ENCODE measurements at regions not wholly inside any gene's neighbourhood (a gene's known extent, or its start where the extent isn't known, plus 50 kb on each side); places are given as distances from the start of the nearest gene placed in this dataset.

DNA sequence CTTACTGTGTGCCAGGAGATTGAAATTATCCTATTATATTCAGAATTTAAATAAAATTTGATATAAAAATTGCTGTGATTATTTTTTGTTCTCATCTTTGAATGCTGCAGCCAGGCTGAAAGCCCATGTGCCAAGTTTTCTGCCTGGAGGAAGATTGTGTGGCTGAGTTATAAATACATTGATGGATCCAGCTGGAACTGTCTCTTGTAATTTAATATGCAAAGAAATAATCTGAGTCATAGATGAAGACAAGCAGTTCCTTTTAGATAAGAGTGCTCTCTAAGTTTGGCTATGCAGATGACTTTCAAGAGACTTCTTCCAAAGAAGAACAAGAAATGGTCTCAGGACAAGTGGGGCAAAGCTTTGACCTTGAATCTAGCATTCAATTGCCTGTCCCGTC is 871.0 kb downstream of the CDH11 start:
- WGBS (ENCODE audit: extremely low coverage, insufficient read length, low lambda C conversion rate), result no CpG with 5 or more reads among the region's 1 CpG
- Histone ChIP-seq H3K23me2 (ENCODE audit: insufficient read length, low read depth, low read length, poor library complexity, severe bottlenecking) (no peaks in the 10 kb centered on the region), H4K8ac (replicated peaks; ENCODE audit: insufficient read length, low read depth, low read length) (no peak overlapping the region), H2BK12ac (ENCODE audit: insufficient read length, low read depth, low read length) (no peak overlapping the region), H3K9me3 (ENCODE audit: control insufficient read depth, low read depth, low read length) (no peaks in the 10 kb centered on the region), H4K91ac (ENCODE audit: insufficient read length, low read depth, low read length) (no peak overlapping the region), H3K27me3 (ENCODE audit: insufficient read depth, low read length) (no peaks in the 10 kb centered on the region), H3K27ac (ENCODE audit: insufficient read length, low read depth, low read length) (no peak overlapping the region), H3K23ac (ENCODE audit: insufficient read length, low read depth, low read length) (no peak overlapping the region), H3K4me1 (ENCODE audit: insufficient read depth, low read length) (no peaks in the 10 kb centered on the region), H4K20me1 (ENCODE audit: control insufficient read depth, insufficient read depth, insufficient read length) (no peaks in the 10 kb centered on the region), H2BK15ac (ENCODE audit: low read depth, low read length) (no peak overlapping the region), H3K14ac (ENCODE audit: insufficient read depth, low read length) (no peak overlapping the region), H3K56ac (ENCODE audit: insufficient read length, low read depth, low read length) (no peak overlapping the region), H3K79me2 (ENCODE audit: insufficient read depth, low read length) (no peaks in the 10 kb centered on the region), H2BK5ac (ENCODE audit: insufficient read length, low read length) (no peak overlapping the region), H4K5ac (ENCODE audit: insufficient read length, low read depth, low read length) (no peak overlapping the region), H2AK5ac (ENCODE audit: insufficient read length, low read length) (no peak overlapping the region), H3K9ac (ENCODE audit: extremely low read depth, insufficient read length, low read length) (no peak overlapping the region), H3K18ac (ENCODE audit: insufficient read length, low read depth, low read length) (no peak overlapping the region), H3K4ac (ENCODE audit: low read depth, low read length) (no peak overlapping the region), H3T11ph (ENCODE audit: low read length) (no peak overlapping the region), H3K4me2 (ENCODE audit: insufficient read depth, insufficient read length, low read length) (no peak overlapping the region), H2AFZ (ENCODE audit: low read length) (no peak overlapping the region), H3K79me1 (ENCODE audit: insufficient read depth, low read depth, low read length, poor library complexity, severe bottlenecking) (no peaks in the 10 kb centered on the region), H2BK120ac (ENCODE audit: low read depth, low read length, poor library complexity, severe bottlenecking) (no peak overlapping the region), H2BK20ac (ENCODE audit: low read depth, low read length, poor library complexity, severe bottlenecking) (no peak overlapping the region)
- no peaks in the 10 kb centered on the region for H3K9me3 Mint-ChIP-seq
- no peak overlapping the region for H3K27ac Mint-ChIP-seq
- H3K4me1 Mint-ChIP-seq, result no peaks in the 10 kb centered on the region
- no peak for DNase-seq
- no peak overlapping the region for H3K4me3 Mint-ChIP-seq
- H3K36me3 Mint-ChIP-seq (ENCODE audit: insufficient read depth in 1 of 3, low read depth in 3 of 3), result no peaks in the 10 kb centered on the region
- no peaks in the 10 kb centered on the region for H3K27me3 Mint-ChIP-seq (ENCODE audit: low read depth)
- TF ChIP-seq, protein P1, sequence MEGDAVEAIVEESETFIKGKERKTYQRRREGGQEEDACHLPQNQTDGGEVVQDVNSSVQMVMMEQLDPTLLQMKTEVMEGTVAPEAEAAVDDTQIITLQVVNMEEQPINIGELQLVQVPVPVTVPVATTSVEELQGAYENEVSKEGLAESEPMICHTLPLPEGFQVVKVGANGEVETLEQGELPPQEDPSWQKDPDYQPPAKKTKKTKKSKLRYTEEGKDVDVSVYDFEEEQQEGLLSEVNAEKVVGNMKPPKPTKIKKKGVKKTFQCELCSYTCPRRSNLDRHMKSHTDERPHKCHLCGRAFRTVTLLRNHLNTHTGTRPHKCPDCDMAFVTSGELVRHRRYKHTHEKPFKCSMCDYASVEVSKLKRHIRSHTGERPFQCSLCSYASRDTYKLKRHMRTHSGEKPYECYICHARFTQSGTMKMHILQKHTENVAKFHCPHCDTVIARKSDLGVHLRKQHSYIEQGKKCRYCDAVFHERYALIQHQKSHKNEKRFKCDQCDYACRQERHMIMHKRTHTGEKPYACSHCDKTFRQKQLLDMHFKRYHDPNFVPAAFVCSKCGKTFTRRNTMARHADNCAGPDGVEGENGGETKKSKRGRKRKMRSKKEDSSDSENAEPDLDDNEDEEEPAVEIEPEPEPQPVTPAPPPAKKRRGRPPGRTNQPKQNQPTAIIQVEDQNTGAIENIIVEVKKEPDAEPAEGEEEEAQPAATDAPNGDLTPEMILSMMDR (conservative IDR thresholded peaks at IDR 0.05), result no peak

All from H9 (cell line).